ENCODE measurements at regions not wholly inside any gene's neighbourhood (a gene's known extent, or its start where the extent isn't known, plus 50 kb on each side); places are given as distances from the start of the nearest gene placed in this dataset.

DNA sequence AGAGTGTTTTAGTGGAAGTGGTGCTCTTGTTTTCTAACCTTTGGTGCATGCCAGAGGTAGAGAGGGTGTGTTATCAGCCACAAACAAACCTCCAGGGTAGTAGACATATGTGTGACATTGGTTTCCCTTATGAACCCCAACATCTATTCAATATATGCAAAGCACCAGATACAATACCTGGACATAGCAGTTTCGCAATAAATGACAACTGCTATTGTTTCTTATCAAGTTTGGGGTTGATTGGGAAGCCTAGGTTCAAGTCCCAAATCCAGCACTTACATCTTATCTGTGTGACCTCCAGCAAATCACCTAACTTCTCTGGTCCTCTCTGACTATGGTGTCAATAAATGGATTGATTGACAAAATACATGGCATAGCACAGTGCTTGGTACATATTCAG lies 169.4 kb upstream of the SERPINE2 start:
- TF ChIP-seq CTCF (IDR thresholded peaks at IDR 0.05; ENCODE audit: poor library complexity, severe bottlenecking) (no peak), RAD21 (conservative IDR thresholded peaks at IDR 0.05) (no peak), EP300 (conservative IDR thresholded peaks at IDR 0.05; ENCODE audit: poor library complexity, severe bottlenecking) (no peak), EZH2 (IDR thresholded peaks at IDR 0.05; ENCODE audit: borderline replicate concordance, insufficient read depth, low read length, poor library complexity, severe bottlenecking) (no peak), POLR2AphosphoS5 (IDR thresholded peaks at IDR 0.05) (no peak), REST (IDR thresholded peaks at IDR 0.05; ENCODE audit: borderline replicate concordance) (no peak), SMC3 (conservative IDR thresholded peaks at IDR 0.05; ENCODE audit: poor library complexity) (no peak)

All from neural cell (in vitro differentiated cells).